ENCODE measurements at regions not wholly inside any gene's neighbourhood (a gene's known extent, or its start where the extent isn't known, plus 50 kb on each side); places are given as distances from the start of the nearest gene placed in this dataset.

DNA sequence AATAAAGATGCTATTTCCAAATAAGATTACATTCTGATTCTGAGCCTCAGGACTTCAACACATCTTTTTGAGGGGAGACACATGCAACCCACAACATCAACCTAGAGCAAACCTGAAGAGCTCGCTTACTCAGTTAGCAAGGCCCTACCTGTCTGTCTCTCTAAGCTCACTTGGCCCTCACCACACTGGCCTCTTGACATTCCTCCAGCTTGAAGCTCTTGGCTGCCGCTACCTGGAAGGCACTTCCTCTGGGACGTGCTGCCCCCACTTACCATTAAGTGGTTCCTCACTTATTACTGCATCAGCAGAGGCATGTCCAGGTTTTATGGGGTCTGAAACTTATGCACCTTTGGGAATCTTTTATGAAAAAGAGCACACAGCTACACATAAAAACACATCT is 354.8 kb downstream of the GALC start:
- Histone ChIP-seq H4K20me1 (replicated peaks; ENCODE audit: control insufficient read depth, extremely low read depth, insufficient read depth, low read length) (no peaks in the 10 kb centered on the region), H3K4me3 (replicated peaks in 1 of 3; ENCODE audit: insufficient read depth in 1 of 3, low read depth in 1 of 3, low read length in 3 of 3) (no peak overlapping the region), H3K9me3 (replicated peaks; ENCODE audit: control insufficient read depth, insufficient read depth, low read length) (peaks cover 2% of the 10 kb centered on the region), H3K9me1 (replicated peaks; ENCODE audit: control insufficient read depth, extremely low read depth, insufficient read depth, low read length) (no peaks in the 10 kb centered on the region), H2AFZ (ENCODE audit: low read depth, low read length) (no peak overlapping the region), H3K4me1 (ENCODE audit: control insufficient read depth, extremely low read depth, insufficient read depth, low read length) (no peaks in the 10 kb centered on the region), H3K4me2 (ENCODE audit: insufficient read depth, low read length) (no peak overlapping the region), H3K27ac (ENCODE audit: insufficient read depth, low read depth, low read length) (no peak overlapping the region), H3K27me3 (ENCODE audit: control insufficient read depth in 2 of 2, insufficient read depth in 2 of 2, low read length in 2 of 2) (no peaks in the 10 kb centered on the region), H3K79me2 (ENCODE audit: control insufficient read depth, insufficient read depth, low read length) (no peaks in the 10 kb centered on the region), H3K9ac (replicated peaks; ENCODE audit: extremely low read depth, insufficient read depth, low read length) (no peak overlapping the region), H3K36me3 (ENCODE audit: control insufficient read depth in 2 of 2, extremely low read depth in 1 of 2, insufficient read depth in 2 of 2, low read length in 2 of 2) (no peaks in the 10 kb centered on the region)
- dilution Hi-C loops (cut with MboI; ENCODE audit: extremely low pct_ligation_motif_present, low sequenced_read_pairs) (no loop called here), intact Hi-C loops (cut with micrococcal nuclease) (no loop called here)
- ChIA-PET CTCF (no interaction called here), POLR2A (no interaction called here)
- no peak for FAIRE-seq
- DNase-seq (ENCODE audit: low read depth, low spot score), result no peak
- no peak for TF ChIP-seq FOS (IDR thresholded peaks at IDR 0.05; ENCODE audit: borderline replicate concordance, insufficient read depth, low read length)
- no peak for TF ChIP-seq POLR2AphosphoS5 (IDR thresholded peaks at IDR 0.05; ENCODE audit: insufficient read depth, low read depth, low read length)
- no TSS peak for BruUV-seq (replicated peaks)

- Histone ChIP-seq H3K27me3 (ENCODE audit: control insufficient read depth in 2 of 2, insufficient read depth in 2 of 2, low read length in 2 of 2) (no peaks in the 10 kb centered on the region), H3K27ac (ENCODE audit: insufficient read depth, low read depth, low read length) (no peak overlapping the region), H3K4me2 (ENCODE audit: insufficient read depth, low read length) (no peak overlapping the region), H3K9me3 (replicated peaks; ENCODE audit: control insufficient read depth, insufficient read depth, low read length) (no peaks in the 10 kb centered on the region), H4K20me1 (replicated peaks; ENCODE audit: control insufficient read depth, extremely low read depth, insufficient read depth, low read length) (no peaks in the 10 kb centered on the region), H3K79me2 (ENCODE audit: control insufficient read depth, insufficient read depth, low read length) (no peaks in the 10 kb centered on the region), H3K36me3 (ENCODE audit: control insufficient read depth in 2 of 2, extremely low read depth in 1 of 2, insufficient read depth in 2 of 2, low read length in 2 of 2) (no peaks in the 10 kb centered on the region), H2AFZ (ENCODE audit: low read depth, low read length) (no peak overlapping the region), H3K9me1 (replicated peaks; ENCODE audit: control insufficient read depth, extremely low read depth, insufficient read depth, low read length) (no peaks in the 10 kb centered on the region), H3K9ac (replicated peaks; ENCODE audit: extremely low read depth, insufficient read depth, low read length) (no peak overlapping the region), H3K4me3 (replicated peaks in 1 of 3; ENCODE audit: insufficient read depth in 1 of 3, low read depth in 1 of 3, low read length in 3 of 3) (no peak overlapping the region), H3K4me1 (ENCODE audit: control insufficient read depth, extremely low read depth, insufficient read depth, low read length) (no peaks in the 10 kb centered on the region)
- ChIA-PET POLR2A (no interaction called here), CTCF (no interaction called here)
- no peak for DNase-seq (ENCODE audit: low read depth, low spot score)
- no TSS peak for BruUV-seq (replicated peaks)
- intact Hi-C loops (cut with micrococcal nuclease), result no loop called here
- dilution Hi-C loops (cut with MboI; ENCODE audit: extremely low pct_ligation_motif_present, low sequenced_read_pairs), result no loop called here
- no peak for FAIRE-seq
- TF ChIP-seq EZH2 (IDR thresholded peaks at IDR 0.05; ENCODE audit: borderline replicate concordance, low read depth, low read length, severe bottlenecking), result no peak
- TF ChIP-seq POLR2A (IDR thresholded peaks at IDR 0.05; ENCODE audit: low read depth, low read length), result no peak
- TF ChIP-seq GATA2 (IDR thresholded peaks at IDR 0.05; ENCODE audit: insufficient read depth, insufficient read length, low read depth, low read length), result no peak
- no peak for TF ChIP-seq JUN (IDR thresholded peaks at IDR 0.05; ENCODE audit: borderline replicate concordance, insufficient read depth, insufficient read length, low read depth)
- no peak for TF ChIP-seq CTCF (IDR thresholded peaks at IDR 0.05; ENCODE audit: extremely low read depth in 1 of 2, insufficient read depth in 1 of 2, low read depth in 1 of 2, low read length in 2 of 2)
- no peak for TF ChIP-seq FOS (IDR thresholded peaks at IDR 0.05; ENCODE audit: borderline replicate concordance, insufficient read depth, low read length)
- TF ChIP-seq MAX (IDR thresholded peaks at IDR 0.05; ENCODE audit: insufficient read depth, insufficient read length), result no peak
- TF ChIP-seq POLR2AphosphoS5 (IDR thresholded peaks at IDR 0.05; ENCODE audit: insufficient read depth, low read depth, low read length), result no peak
Observed at GRCh38 chr14:87635442-87635841, 357.5 kb downstream of the GALC start.
